Stromal cell of bone marrow (primary cell): ENCODE measurements at regions not wholly inside any gene's neighbourhood (a gene's known extent, or its start where the extent isn't known, plus 50 kb on each side); places are given as distances from the start of the nearest gene placed in this dataset.

Experiments
- DNase-seq: peaks from one replicate; pipeline ENCODE4 v3.0.0-alpha.2; 2012; ENCODE audit warnings: low read depth

DNA sequence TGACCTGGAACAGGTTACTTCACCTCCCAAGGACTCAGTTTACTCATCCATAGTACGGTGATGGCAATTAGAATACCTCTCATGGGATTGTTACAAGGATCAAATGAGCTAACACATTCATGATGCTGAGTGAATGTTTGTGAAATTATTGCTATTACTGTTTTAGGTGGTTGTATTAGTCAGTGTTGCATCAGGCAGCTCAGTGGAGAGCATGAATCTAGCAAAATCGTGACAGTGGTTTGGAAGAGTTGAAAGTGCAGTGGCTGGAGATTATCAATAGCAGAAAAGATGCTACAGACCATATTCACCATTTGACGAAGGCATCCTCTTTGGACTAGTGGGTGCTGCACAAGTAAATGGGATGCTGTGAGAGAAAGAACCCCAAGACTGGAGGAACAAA is 50.4 kb upstream of the CTNNBL1 start:
- DNase-seq, result peak; percentile 18

DNA sequence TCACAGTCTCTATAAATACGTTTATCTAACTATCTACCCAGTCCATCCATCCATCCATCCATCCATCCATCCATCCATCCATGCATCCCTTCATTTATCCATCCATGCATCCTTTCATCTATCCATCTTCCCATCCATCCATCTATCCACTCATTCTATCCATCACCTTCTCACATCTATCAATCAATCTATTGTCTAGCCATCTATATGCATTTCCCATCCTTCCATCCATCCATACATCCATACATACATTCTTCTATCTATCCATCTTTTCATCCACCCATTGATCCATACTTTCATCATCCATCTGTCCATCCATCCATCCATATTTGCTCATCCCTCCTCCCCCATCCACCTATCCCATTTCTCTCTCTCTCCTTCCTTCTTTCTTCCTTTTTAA is 51.6 kb upstream of the CTNNBL1 start:
- no peak for DNase-seq

DNA sequence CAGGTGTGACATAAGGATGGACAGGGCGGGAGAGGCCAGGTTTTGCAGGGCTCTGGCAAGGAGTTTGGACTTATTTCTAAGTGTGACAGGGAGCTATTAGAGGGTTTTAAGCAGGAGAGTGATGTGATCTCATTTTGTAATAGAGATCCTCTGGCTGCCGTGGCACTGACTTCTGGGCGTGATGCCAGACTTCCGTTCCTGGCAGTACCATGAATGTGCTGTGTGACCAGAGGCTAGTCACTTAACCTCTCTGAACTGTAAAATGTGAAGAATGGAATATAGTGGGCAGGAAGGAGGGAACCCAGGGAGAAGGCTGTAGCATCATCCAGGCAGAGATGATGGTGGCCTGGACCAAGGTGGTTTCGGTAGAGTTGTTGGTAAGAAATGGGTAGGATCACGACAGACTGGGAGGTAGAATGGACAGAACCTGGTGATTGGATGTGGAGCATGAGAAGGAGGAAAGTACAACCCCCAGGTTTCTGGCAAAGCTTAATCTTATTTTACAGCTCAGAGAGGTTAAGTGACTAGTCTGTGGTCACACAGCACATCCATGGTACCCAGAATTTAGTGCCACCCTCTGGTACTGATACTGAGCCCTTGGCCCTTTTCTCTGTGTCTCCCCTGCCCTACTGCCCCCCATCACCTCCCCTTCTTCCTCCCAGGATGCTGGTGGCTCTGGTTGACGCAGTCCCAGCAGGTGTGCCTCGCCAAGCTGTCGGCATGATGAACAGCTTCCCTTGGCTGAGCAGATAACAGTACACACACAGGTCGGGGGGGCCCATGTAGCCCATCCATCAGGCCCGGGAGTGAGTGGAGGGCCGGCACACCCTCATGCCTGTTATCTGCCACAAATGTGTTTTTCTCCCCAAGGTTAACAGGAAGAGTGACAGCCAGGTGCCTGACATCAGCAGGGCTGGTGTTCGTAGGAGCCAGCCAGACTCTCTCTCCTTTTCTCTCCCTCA is 52.9 kb upstream of the CTNNBL1 start:
- DNase-seq, result no peak

DNA sequence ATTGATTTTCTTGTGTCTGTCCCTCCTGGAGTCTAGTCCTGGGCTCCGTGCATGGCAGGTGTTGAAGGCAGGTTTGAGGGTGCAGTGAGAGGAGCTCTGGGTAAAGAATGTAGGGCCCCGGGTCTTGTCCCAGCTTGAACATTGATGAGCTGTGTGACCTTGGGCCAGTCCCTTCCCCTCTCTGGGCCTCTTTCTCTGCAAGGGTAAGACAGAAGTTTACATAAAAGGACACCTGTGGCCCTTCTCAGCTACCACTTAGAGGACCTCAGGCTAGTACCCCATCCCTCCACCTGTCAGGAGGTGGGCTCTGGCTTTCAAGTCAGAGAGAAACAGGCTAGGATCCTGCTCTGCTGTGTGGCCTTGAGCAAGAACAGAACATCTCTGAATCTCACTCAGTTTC is 55.3 kb upstream of the CTNNBL1 start:
- no peak for DNase-seq

- no peak for DNase-seq
Observed at GRCh38 chr20:37636977-37637376, 56.9 kb upstream of the CTNNBL1 start.

DNA sequence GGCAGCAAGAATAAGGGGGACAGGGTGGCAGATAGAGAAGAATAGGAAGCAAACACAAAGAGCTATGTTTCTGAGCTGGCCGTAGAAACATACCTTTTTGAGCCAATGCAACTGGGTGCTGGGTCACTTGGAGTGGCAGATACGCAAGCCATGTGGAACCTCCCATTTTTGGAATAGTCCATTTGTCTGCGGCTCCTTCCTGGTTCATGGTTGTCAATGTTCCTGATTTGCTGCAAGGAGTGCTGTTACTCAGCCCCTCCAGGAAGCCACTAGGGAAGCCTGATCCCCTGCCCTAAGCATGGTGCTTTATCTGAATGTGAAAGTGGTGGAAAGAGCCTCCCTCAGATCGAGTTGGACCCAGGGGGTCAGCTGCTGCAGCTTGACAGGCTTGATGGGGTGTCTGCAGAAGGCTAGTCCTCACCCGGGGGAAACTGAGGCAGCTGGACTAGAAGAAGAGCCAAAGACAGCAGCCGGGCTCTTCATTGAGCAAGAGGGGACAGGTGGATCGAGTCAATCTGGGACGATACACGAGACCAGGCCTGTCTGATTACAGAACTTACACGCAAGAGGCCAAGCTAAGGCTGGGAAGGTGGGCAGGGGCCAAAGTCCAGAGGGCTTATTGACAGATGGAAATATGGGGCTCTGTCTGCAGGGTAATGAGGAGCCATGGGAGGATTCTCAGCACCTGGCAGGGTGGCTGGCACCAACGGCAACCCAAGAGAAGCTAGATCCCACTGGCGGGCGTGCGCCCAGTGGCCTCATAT is 57.4 kb upstream of the CTNNBL1 start:
- no peak for DNase-seq

DNA sequence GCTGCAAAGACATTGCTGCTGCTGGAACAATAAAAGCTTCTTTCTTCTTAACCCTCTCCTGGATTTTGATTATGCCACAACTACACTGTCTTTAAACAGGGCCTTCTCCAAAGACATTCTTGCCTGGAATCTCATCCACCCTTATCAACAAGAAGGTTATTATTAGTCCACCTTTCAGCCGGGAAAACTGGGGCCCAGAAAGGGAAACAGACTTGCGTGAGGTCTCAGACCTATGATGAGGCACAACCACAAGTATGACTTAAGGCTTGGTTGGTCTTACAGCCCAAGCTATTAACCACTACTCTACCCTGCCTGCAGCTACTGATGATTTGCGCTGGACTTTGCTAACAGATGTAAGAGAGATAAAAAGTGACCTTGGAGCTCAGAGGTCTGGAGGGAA is 62.8 kb upstream of the CTNNBL1 start:
- DNase-seq, result no peak

GRCh38 chr20:37630166-37630565 is 63.7 kb upstream of the CTNNBL1 start:
- no peak for DNase-seq

- DNase-seq, result no peak
Observed at GRCh38 chr20:37627767-37628130, 66.1 kb upstream of the CTNNBL1 start.

DNA sequence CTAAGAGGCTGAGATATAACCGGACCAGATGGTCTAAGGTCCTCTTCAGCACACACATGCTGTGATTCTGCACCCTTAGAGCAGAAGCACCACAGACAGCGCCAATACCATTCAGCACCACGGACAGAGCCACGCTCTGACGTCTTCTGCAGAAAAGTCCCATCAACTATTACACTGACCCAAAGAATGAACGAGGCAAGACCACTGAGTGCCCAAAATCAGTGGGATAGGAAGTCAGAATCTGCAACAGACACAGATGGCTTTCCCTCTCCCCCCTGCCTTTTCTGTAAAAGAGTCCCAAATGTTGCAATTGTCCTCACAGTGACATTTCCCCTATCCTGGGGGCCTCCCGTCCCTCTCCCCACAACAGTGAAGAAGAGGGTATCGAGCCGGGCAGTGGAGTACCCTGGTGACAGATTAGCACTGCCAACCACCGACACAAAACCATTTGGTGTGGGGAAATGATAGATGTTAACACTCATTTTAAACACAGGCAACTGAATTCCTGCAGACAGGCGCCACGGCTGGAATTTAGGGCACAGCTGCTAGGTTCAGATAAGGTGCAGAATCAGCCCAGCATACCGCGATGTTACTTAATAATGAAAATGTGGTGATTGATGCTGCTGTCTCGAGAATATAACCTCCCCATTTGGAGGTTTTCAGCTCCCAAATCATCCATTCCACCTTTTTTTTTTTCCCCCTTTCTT is 66.6 kb upstream of the CTNNBL1 start:
- no peak for DNase-seq

- no peak for DNase-seq
Observed at GRCh38 chr20:37624963-37625362, 68.9 kb upstream of the CTNNBL1 start.

DNA sequence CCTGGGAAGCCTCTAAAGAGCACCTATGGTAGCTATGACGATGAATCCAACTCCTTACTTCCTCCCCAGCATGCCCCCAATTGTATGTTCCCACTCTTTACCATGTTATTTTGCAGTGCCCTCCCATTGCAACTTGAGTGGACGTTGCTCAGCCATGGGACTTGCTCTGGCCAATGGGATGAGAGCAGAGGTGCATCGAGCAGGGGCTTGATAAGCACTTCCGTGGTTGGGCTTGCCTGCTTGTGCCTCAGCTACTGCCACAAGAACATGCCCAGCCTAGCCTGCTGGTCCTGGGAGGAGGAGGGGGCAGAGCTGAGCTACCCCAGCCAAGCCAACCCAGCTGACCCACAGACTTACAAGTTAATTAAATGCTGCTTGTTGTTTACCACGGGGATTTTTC is 71.1 kb upstream of the CTNNBL1 start:
- DNase-seq, result no peak

GRCh38 chr20:37619496-37619895 is 74.3 kb upstream of the CTNNBL1 start:
- no peak for DNase-seq

DNA sequence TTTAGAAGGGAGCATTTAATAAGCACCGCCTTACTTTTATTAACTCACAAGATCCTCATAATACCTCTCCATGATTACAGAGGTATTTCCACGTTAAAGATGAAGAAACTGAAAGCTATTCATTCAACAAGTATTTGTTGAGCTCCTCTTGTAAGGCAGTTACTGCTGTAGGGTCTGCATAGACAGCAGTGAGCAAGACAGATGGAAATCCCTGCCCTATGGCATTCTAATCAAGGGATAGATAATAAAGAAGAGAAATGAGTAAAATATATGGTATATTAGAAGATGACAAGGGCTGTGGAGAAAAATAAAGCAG is 77.8 kb upstream of the CTNNBL1 start:
- no peak for DNase-seq

DNA sequence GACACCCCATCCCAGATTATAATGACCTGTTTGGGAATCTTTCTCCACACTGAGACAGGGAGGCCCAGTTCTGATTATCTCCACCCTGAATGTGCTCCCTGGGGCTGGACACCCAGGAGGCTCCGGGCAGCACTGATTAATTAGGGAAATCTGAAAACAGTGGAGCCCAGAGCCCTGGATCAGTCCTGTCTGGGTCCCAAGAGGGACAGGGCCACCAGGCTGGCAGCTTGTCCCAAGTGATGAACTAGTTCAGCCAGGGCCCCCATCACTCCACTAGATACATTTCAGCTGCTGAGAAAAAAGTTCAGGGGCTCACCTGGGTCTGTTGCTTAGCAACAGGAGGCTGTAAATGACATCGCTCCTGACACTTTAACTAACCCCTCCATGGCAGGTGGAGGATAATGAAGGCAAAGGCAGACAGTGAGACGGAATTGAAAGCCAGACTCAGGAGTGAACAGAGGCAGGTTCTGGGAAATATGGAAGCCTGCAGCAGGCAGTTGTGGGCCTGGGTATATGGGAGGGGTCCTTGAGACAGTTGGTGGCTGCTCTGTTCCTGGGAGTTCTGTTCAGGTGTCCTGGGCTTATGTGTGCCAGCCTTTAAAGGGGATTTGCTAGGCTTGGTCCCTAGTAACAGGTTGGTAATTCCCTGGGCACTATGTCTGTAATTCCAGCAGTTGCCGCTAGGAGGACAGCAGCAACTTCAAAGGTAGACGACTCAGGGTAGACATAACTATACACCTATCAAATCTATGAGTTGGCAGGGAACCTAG is 78.3 kb upstream of the CTNNBL1 start:
- DNase-seq, result no peak

GRCh38 chr20:37611852-37612251 is 82.0 kb upstream of the CTNNBL1 start:
- DNase-seq, result no peak

GRCh38 chr20:37611346-37611745 is 82.5 kb upstream of the CTNNBL1 start:
- no peak for DNase-seq

DNA sequence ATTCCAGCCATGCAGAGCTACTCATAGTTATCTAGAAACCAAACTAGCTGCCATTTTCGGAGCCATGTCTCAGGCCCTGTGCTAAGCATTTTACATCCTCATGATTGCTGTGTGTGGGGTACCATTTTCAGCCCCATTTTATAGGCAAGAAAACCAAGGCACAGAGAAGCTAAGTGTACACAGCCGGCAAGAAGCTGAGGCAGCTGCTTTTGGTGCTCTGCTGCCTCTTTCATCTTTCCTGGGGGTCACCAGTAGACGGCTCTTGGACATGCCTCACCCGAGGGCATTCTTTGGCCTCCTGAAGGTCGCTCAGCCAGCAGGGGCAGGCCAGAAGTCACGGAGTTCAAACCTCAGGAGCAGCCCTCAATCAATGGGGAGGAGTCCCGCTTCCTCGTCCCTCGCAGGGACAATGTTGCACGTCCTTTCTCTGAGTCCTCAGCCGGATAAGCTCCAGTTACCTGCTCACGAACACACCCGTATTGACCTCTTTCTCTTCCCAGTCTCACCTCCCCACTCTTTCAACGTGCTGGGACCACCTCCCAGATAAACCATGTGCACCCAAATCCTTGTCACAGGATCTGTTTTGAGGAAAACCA is 82.6 kb upstream of the BLCAP start:
- DNase-seq, result no peak

GRCh38 chr20:37602634-37603033 is 75.0 kb upstream of the BLCAP start:
- DNase-seq, result no peak

GRCh38 chr20:37600486-37600885 is 72.8 kb upstream of the BLCAP start:
- no peak for DNase-seq

DNA sequence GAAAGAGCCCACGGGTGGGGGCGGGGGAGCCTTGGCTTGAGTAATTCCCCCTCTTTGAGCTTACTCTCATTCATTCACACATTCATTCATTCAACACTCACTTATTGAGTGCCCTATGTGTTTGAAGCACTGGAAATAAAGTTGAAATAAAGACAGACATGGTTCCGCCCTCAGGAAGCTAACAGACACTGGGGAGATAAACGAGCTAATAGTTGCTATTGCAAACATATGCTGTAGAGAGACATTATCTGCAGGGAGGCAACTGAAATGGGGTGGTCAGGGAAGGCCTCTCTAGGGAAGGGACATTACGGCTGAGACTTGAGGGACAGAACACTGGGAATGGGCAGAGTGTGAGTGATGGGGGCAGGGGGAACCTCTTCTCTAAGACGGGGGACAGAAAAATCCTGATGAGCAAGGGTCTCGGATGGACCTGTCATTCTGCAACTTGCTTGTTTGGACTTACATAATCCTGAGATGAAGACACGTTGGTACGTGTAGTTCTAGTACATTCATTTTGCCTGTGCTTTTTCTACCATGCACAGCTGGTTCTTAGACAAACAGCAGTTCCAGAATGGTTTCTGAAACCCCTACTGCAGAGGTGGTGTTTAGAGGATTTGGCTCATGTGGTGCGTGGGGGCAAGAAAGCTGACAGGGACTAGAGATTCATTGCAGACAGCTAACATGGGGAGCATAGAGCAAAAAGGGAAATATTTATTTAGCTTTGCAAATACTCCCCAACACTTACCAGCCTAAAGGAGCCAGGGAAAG is 71.1 kb upstream of the BLCAP start:
- no peak for DNase-seq
